ENCODE measurements at regions not wholly inside any gene's neighbourhood (a gene's known extent, or its start where the extent isn't known, plus 50 kb on each side); places are given as distances from the start of the nearest gene placed in this dataset.

GRCh38 chr10:44458671-44459413, 73.9 kb upstream of the CXCL12 start:
- no peaks in the 10 kb centered on the region for H3K9me3 ChIP-seq (ENCODE audit: low read depth)
- H3K79me2 ChIP-seq (ENCODE audit: low read depth): no peaks in the 10 kb centered on the region
- H3K4me2 ChIP-seq: no peak overlapping the region
- peaks cover 4% of the 10 kb centered on the region for H3K9me3 Mint-ChIP-seq
- H3K4me1 ChIP-seq: no peaks in the 10 kb centered on the region
- H3K27me3 ChIP-seq: no peaks in the 10 kb centered on the region
- H3K4me3 Mint-ChIP-seq: no peak overlapping the region
- H3K27ac Mint-ChIP-seq: no peak overlapping the region
- H3K27ac ChIP-seq: no peak overlapping the region
- no peak overlapping the region for H3K9ac ChIP-seq
- no peaks in the 10 kb centered on the region for H3F3A ChIP-seq (ENCODE audit: low read depth)
- H3K4me1 Mint-ChIP-seq: no peaks in the 10 kb centered on the region
- H4K20me1 ChIP-seq (ENCODE audit: low read depth): no peaks in the 10 kb centered on the region
- no peak for TF ChIP-seq EZH2 (IDR thresholded peaks at IDR 0.05)
- no peak for TF ChIP-seq EZH2phosphoT487 (IDR thresholded peaks at IDR 0.05)
- TF ChIP-seq CTCF (IDR thresholded peaks at IDR 0.05): no peak
- no peaks in the 10 kb centered on the region for H3K36me3 ChIP-seq
- no peak overlapping the region for H2AFZ ChIP-seq (replicated peaks)
- DNase-seq (ENCODE audit: low spot score): no peak
- H3K27me3 Mint-ChIP-seq (ENCODE audit: insufficient read depth, low read depth): no peaks in the 10 kb centered on the region
- H3K4me3 ChIP-seq: no peak overlapping the region
- H3K36me3 Mint-ChIP-seq: no peaks in the 10 kb centered on the region

GRCh38 chr10:44459671-44460070, 74.8 kb upstream of the CXCL12 start:
- Histone ChIP-seq H3K27ac (no peak overlapping the region), H3K4me3 (no peak overlapping the region), H3K27me3 (no peaks in the 10 kb centered on the region), H3K4me2 (no peak overlapping the region), H3K79me2 (ENCODE audit: low read depth) (no peaks in the 10 kb centered on the region), H3F3A (ENCODE audit: low read depth) (no peaks in the 10 kb centered on the region), H3K9me3 (ENCODE audit: low read depth) (no peaks in the 10 kb centered on the region), H3K4me1 (no peaks in the 10 kb centered on the region), H2AFZ (replicated peaks) (no peak overlapping the region), H3K36me3 (no peaks in the 10 kb centered on the region), H4K20me1 (ENCODE audit: low read depth) (no peaks in the 10 kb centered on the region), H3K9ac (no peak overlapping the region)
- H3K4me3 Mint-ChIP-seq: no peak overlapping the region
- no peak for DNase-seq (ENCODE audit: low spot score)
- no peaks in the 10 kb centered on the region for H3K4me1 Mint-ChIP-seq
- H3K27me3 Mint-ChIP-seq (ENCODE audit: insufficient read depth, low read depth): no peaks in the 10 kb centered on the region
- no peaks in the 10 kb centered on the region for H3K36me3 Mint-ChIP-seq
- peaks cover 4% of the 10 kb centered on the region for H3K9me3 Mint-ChIP-seq
- TF ChIP-seq CTCF (IDR thresholded peaks at IDR 0.05) (no peak), EZH2phosphoT487 (IDR thresholded peaks at IDR 0.05) (no peak), EZH2 (IDR thresholded peaks at IDR 0.05) (no peak)
- no peak overlapping the region for H3K27ac Mint-ChIP-seq

GRCh38 chr10:44460416-44460815, 75.5 kb upstream of the CXCL12 start:
- Mint-ChIP-seq H3K9me3 (no peaks in the 10 kb centered on the region), H3K4me1 (peaks cover under 1% of the 10 kb centered on the region), H3K27ac (no peak overlapping the region), H3K4me3 (no peak overlapping the region), H3K27me3 (ENCODE audit: insufficient read depth, low read depth) (no peaks in the 10 kb centered on the region), H3K36me3 (no peaks in the 10 kb centered on the region)
- Histone ChIP-seq H3F3A (ENCODE audit: low read depth) (no peaks in the 10 kb centered on the region), H3K9me3 (ENCODE audit: low read depth) (no peaks in the 10 kb centered on the region), H3K36me3 (no peaks in the 10 kb centered on the region), H3K79me2 (ENCODE audit: low read depth) (no peaks in the 10 kb centered on the region), H3K4me2 (no peak overlapping the region), H3K4me1 (peaks cover 2% of the 10 kb centered on the region), H3K27me3 (no peaks in the 10 kb centered on the region), H3K4me3 (no peak overlapping the region), H2AFZ (replicated peaks) (no peak overlapping the region), H4K20me1 (ENCODE audit: low read depth) (no peaks in the 10 kb centered on the region), H3K27ac (no peak overlapping the region), H3K9ac (no peak overlapping the region)
- TF ChIP-seq EZH2 (IDR thresholded peaks at IDR 0.05) (no peak), CTCF (IDR thresholded peaks at IDR 0.05) (no peak), EZH2phosphoT487 (IDR thresholded peaks at IDR 0.05) (no peak)
- DNase-seq (ENCODE audit: low spot score): no peak
